CD4-positive, alpha-beta T cell treated with Interleukin-17A for 4 hours (primary cell): ENCODE measurements at regions not wholly inside any gene's neighbourhood (a gene's known extent, or its start where the extent isn't known, plus 50 kb on each side); places are given as distances from the start of the nearest gene placed in this dataset.
"Not testable (repeated sequence)": the region's sequence is repeated elsewhere in the genome, so short reads cannot be mapped to it uniquely, and the experiment has no call there.

Experiments used
- DNase-seq: peaks from one replicate; pipeline ENCODE4 v3.0.0-alpha.2; 2020; ENCODE audit warnings: mixed read lengths

DNA sequence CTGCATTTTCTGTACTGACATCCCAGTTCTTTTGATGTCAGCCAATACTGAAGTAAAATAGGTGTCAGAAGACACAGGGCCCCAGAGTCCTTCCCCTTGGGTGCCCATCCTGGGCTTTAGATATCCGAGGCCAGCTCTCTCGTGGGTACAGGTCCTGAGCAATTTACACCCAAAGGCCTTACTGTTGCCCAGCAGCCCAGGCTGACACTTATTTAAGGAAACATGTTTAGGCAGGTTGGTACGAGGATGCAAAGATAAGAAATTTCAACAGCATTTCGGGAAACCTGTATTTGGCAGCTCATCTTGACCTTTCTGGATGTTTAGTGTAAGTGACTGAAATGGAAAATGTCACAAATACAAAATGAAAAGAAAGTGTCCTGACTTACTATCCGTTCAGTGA is 130.0 kb upstream of the IL12A start:
- DNase-seq = no peak

- DNase-seq = no peak
Observed at GRCh38 chr3:159859424-159859823, 129.2 kb upstream of the IL12A start.

DNA sequence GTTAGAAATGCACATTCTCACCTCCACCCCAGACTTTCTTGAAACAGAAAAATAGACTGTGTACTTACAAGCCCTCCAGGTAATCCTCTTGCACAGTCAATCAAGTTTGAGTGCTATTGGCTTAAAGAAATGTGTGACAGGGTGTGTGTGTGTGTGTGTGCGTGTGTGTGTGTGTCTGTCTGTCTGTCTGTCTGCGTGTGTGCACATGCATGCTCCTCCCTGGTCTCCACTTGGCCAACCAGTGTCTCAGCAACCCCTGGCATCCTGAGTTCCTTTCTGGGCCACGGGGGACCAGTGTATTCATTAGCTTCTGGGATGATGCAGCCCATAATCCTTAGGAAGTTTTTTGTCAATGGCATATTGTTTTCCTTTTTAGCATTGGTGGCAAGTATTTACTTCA is 128.8 kb upstream of the IL12A start:
- DNase-seq = no peak

GRCh38 chr3:159860269-159861116 is 128.1 kb upstream of the IL12A start:
- no peak for DNase-seq

DNA sequence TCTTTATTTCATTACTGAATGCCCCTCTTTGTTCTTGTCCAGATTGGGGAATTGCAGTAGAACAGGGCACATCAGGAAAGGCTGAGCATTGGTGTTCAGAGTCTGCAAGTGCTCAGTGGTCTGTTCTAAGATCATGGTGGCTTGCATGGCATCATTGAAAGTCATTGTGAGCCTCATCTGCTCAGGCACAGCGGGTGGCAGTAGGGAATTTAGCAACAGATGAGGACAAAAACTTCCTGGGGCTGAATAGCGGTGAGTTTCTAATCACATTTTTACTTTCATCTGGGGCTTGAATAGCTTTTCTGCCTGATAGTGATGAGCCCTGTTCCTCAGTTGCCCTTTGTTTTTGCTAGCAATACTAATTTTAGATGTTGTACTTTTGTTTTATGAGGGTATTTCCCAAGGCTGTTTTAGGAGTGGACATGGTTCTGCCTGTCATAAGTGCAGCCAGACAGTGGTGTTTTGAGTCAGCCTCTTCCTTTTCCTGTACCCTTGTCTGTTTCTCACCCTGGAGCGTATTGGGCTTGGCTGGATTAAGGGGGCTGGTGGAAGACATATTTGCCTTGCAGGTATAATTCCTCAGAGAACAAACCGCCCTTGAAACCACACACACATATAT is 127.2 kb upstream of the IL12A start:
- DNase-seq = no peak

GRCh38 chr3:159865041-159865579 is 123.5 kb upstream of the IL12A start:
- DNase-seq = no peak

DNA sequence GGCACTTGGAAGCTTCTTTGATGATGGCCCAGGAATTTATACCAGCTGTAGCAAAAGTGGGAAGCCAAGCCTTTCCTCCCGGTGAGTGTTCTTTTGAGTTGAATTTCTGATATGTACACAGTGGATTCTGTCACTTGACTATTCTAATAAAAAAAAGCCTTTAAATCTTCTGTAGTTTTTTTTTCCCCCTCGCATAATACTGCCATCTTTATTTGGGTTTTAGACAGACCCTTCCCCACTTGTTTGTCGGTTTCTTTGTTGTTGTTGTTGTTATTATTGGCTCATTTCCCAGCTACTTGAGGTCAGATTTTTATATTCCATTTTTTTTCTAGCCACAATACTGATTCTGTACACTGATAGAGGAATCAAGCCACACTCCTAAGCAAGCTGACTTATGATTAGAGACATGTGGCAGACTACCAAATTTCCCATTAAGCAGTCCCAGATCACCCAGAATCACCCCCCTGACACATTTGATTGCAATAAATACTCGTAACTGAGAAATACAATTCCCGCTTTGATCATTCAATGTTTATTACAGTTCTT is 122.4 kb upstream of the IL12A start:
- DNase-seq = no peak

DNA sequence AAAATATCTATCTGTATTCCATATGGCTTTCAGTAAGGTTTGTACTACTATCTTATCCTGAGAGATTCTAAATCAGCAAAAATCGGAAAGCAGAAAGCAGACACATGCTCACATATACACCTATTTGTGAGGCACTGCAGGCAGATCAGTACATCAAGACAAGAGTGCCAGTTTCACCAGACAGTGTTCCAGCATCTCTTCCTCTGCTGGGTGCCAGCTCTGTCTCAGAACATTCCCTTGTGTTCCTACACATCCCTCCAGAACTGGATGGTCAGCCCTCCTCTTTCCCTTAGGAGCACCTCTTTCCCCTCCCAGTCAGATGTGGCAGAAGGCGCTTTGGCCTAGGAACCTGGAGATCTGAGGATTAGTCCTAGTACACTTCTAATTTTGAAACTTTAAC is 121.3 kb upstream of the IL12A start:
- no peak for DNase-seq

GRCh38 chr3:159870723-159871122 is 117.9 kb upstream of the IL12A start:
- no peak for DNase-seq

GRCh38 chr3:159872374-159873109 is 116.1 kb upstream of the IL12A start:
- DNase-seq = no peak

GRCh38 chr3:159875116-159875515 is 113.5 kb upstream of the IL12A start:
- no peak for DNase-seq

DNA sequence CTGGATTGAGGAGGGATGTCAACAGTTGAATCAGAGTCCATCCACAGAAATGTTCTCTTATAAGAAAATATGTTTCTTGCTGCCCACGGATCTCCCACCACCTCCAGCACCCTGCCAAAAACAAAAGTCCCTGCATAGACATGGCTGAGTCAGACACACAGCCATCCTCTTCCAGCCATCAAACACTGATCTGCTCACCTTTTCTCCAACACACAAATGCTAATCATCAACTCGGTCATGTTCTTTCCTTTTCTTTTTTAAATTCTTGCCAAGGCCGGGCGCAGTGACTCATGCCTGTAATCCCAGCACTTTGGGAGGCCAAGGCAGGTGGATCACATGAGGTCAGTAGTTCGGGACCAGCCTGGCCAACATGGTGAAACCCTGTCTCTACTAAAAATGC is 110.7 kb upstream of the IL12A start:
- DNase-seq = no peak

GRCh38 chr3:159879146-159879545 is 109.5 kb upstream of the IL12A start:
- DNase-seq = no peak

DNA sequence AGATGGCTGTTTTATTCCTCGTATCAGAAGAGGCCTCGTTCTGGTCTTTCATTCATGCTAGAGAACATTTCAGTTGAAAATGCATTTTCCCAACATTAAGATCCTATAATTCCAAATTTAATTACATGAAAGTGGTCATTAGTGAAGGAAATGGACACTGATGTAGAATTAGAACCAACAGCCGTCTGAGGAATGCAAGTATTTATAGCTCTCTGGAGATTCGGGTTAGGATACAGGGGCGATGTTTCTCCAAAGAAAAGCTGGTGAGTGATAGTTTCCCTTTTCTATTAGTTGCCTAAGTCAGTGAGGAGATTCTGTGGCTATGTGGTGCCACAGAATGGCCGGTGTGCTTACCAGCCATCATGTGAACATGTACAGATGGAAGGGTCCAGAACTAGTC is 109.0 kb upstream of the IL12A start:
- DNase-seq = no peak

DNA sequence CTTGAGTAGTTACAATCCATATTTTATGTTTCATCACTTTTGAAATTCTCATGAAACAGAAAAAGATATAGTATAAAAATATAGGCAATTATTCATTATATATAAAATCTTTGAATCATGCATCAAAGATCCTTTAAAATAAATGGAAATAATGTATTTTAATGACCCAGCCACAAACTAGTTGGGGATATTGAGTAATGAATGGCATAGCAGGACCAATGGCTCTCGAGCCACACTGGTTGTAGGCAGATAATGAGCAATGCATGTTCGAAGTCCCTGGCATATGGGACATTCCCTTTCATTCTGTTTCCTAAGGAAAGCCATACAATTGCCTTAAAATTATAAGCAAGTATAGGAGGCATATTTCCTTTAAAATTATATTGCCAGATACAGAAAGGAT is 107.4 kb upstream of the IL12A start:
- no peak for DNase-seq

- no peak for DNase-seq
Observed at GRCh38 chr3:159881828-159882309, 106.8 kb upstream of the IL12A start.

DNA sequence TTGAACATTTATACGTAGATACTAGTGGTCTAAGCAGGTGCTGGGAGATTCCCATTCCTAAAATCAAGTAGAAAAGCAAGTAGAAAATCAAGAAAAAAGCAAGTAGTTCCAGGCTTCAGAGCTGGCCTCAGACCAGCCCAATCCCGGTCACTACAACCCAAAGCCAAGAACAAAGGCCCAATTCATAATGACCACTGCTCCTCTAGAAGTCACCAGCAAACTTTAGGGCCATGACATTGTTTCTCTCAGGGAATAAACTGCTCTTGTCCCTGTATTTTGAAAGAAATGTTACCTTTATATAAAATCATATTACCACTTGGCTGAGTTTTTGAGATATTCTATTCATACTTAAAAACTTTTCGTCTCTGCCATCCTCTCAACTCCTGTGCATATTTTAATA is 106.3 kb upstream of the IL12A start:
- no peak for DNase-seq

DNA sequence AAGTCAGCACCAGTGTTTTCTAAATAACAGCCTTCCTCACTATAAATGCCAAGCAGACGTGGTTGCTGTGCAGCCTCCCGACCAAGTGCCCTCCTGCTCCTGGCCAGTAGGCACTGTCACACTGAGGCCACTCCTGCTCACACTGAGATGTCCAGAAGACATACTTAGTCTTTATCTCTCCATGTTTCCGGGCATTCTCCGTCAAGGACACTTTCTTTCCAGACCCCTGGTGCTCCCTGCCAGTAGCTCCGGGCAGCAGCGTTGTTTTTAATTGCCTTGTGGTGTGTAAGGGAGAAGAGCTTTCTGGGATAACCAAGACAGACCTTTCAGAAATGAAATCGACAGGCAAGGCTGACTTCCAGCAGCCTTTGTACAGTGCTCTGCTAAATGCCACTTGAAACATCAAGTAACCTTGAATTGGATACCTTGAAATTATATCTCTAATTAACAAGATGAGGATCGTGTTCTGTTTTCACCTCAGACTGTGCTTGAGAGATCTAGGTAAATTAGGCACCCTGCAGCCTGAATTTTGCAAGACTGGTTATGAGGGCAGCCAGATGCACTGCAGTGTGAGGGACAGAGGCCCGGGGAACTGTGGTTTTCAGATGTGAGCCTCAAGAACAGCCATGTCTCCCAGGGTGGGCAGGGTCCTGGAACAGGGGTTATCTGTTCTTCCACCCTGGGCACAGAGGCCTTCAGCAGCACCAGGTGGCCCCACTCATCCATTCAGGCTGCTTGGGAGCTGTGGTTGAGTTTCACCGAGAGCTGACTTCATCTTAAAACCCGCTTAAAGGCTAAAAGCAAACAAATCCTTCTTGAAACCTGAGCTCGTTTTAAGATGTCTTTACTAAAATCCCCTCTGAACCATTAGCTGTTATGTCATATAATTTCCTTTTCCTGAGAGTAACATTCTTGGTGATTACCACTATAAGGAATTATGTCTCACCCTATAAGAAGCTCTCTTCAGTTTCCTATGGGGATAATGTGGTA is 105.5 kb upstream of the IL12A start:
- DNase-seq = no peak

DNA sequence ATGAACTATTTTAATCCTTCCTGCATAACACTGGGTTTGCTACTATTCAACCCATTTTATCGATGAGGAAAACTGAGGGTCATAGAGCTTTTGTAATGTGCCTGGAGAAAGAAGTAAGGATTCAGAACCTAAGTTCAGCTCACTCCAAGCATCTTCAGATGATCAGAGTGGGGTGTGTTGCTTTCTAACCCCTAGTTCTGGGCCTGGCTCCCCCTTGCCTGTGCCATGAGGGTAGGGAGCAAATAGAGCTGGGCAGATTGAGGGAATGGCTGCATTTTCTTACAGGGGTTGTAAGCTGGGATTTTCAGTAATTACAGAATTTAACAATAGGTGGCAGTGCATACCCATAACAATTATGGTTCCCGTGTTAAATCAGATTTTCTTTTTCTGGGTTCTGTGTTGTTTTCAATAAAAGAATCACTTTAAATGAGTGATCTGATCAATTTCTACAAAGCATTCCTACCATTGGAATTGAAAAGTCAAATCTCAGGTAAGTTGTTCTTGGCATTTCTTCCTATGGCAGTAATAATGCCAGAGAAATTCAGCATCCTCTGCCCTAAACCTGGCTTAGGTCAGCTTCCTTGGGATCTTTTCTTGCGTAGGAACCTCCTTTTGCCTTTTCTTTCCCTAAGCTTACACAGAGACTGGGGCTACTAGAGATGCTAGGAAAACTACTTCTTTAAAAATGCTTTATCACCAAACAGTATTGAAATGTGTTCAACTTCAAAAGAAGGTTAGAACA is 103.8 kb upstream of the IL12A start:
- no peak for DNase-seq

DNA sequence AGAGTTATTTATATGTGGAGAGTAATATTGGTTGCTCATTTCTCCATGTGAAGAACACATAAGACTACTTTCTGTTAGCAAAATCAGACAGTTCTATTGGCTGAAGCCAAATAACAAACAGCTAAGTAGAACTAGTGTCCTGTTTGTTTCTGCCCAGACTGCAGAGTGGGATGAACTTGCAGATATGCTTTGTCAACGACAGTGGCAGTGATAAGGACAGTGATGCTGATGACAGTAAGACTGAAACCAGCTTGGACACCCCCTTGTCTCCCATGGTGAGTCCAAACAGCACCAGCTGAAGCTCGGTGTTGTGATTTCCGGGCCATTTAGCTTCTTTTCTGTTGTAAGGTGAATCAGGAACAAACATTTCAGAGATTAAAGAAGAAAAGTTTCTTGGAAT is 102.6 kb upstream of the IL12A start:
- no peak for DNase-seq

DNA sequence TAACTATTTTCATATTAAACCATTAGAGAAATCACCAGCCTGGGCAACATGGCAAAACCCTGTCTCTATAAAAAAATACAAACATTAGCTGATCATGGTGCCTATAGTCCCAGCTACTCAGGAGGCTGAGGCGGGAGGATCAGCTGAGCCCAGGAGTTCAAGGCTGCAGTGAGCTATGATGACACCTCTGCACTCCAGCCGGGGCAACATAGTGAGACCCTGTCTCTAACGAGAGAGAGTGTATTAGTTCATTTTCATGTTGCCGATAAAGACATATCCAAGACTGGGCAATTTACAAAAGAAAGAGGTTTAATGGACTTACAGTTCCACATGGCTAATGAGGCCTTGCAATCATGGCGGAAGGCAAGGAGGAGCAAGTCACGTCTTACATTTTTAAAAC is 102.1 kb upstream of the IL12A start:
- not testable (repeated sequence) for DNase-seq
